ENCODE measurements at regions not wholly inside any gene's neighbourhood (a gene's known extent, or its start where the extent isn't known, plus 50 kb on each side); places are given as distances from the start of the nearest gene placed in this dataset.

DNA sequence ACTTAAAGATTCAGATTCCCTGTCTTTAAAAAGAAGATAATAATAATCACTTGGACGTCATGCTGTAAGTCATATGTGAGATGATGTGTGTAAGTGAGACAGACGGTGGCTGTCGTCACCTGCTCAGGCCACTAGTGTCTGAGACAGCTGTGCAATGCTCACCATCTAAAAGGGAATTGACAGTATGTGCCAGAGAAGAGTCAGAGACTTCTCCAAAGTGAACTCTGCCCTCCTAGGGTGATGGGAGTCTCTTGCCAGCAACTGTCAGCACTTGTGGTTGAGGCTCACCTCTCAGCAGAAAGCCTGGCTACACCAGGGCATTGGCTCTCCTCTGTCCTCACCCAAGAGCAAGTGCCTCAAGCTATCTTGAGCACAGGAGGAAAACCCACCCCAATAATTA lies 131.6 kb upstream of the DNAJC10 start:
- Histone ChIP-seq H3K27me3 (no peaks in the 10 kb centered on the region), H3K4me1 (no peaks in the 10 kb centered on the region), H3K36me3 (no peaks in the 10 kb centered on the region), H3K4me3 (no peak overlapping the region), H3K27ac (no peak overlapping the region), H3K9me3 (no peaks in the 10 kb centered on the region), H3K9ac (ENCODE audit: low read depth in 2 of 2, low read length in 2 of 2) (no peak overlapping the region)
- intact Hi-C loops (cut with DNase I), result no loop called here
- TF ChIP-seq, protein P1, sequence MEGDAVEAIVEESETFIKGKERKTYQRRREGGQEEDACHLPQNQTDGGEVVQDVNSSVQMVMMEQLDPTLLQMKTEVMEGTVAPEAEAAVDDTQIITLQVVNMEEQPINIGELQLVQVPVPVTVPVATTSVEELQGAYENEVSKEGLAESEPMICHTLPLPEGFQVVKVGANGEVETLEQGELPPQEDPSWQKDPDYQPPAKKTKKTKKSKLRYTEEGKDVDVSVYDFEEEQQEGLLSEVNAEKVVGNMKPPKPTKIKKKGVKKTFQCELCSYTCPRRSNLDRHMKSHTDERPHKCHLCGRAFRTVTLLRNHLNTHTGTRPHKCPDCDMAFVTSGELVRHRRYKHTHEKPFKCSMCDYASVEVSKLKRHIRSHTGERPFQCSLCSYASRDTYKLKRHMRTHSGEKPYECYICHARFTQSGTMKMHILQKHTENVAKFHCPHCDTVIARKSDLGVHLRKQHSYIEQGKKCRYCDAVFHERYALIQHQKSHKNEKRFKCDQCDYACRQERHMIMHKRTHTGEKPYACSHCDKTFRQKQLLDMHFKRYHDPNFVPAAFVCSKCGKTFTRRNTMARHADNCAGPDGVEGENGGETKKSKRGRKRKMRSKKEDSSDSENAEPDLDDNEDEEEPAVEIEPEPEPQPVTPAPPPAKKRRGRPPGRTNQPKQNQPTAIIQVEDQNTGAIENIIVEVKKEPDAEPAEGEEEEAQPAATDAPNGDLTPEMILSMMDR (IDR thresholded peaks at IDR 0.05), result no peak
- DNase-seq, result no peak

DNA sequence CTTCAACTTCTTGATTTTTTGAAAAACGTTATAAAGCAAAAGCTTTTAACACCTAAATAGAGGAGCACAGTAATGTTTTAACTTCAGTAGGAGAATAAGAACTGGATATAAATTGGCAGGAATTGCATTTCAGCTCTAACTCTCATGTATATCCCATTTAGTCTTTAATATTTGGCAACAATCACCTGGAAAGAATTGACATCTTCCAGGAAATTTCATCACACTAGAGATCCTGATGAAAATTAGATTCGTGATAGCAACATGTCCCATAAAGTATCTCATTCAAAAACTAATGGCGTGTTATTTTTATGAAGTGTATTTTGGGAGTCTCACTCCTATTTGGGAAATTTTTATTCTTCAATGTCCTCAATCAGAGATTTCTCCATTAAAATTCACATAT lies 131.1 kb upstream of the DNAJC10 start:
- Histone ChIP-seq H3K4me1 (no peaks in the 10 kb centered on the region), H3K4me3 (no peak overlapping the region), H3K9ac (ENCODE audit: low read depth in 2 of 2, low read length in 2 of 2) (no peak overlapping the region), H3K27me3 (no peaks in the 10 kb centered on the region), H3K27ac (no peak overlapping the region), H3K36me3 (no peaks in the 10 kb centered on the region), H3K9me3 (no peaks in the 10 kb centered on the region)
- intact Hi-C loops (cut with DNase I), result no loop called here
- DNase-seq, result no peak
- TF ChIP-seq, protein P1 (IDR thresholded peaks at IDR 0.05), result no peak

DNA sequence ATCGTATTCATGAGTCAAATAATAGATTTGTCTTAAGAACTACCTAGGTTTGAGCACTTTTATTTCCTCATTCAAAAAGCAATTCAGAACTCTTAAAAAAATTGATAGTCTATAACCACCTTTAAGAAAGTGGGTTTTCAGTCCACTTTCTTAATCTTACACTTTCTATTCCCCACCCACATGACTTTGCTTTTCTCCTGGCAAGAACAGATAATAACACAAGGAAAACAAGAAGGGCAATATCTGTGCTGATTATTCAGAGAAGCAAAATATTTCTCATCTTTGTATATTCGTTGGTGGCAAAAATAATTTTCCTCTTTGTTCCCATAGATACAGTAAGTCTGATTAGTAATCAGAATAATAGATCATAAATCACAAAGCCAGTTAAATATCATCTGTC lies 130.6 kb upstream of the DNAJC10 start:
- no peaks in the 10 kb centered on the region for H3K27me3 ChIP-seq
- no peaks in the 10 kb centered on the region for H3K4me1 ChIP-seq
- no peaks in the 10 kb centered on the region for H3K36me3 ChIP-seq
- TF ChIP-seq, protein P1 (IDR thresholded peaks at IDR 0.05), result no peak
- H3K27ac ChIP-seq, result no peak overlapping the region
- H3K4me3 ChIP-seq, result no peak overlapping the region
- intact Hi-C loops (cut with DNase I), result no loop called here
- no peak overlapping the region for H3K9ac ChIP-seq (ENCODE audit: low read depth in 2 of 2, low read length in 2 of 2)
- H3K9me3 ChIP-seq, result no peaks in the 10 kb centered on the region
- DNase-seq, result no peak

DNA sequence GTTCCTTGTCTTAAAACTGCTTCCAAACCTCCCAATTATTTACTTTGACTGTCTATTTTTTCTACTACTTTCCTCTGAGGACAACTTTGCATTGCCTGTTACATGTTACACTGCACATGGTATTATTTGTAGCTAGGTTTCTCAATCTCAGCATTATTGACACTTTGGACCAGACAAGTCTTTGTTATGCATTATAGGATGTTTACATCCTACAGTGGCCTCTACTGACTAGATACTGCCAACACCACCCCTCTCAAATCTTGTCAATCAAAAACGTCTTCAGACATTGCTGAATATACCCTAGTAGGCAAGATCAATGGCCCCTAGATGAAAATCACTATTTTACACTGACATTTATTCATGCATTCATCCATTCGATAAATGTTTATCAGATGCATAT lies 129.6 kb upstream of the DNAJC10 start:
- Histone ChIP-seq H3K36me3 (no peaks in the 10 kb centered on the region), H3K27me3 (no peaks in the 10 kb centered on the region), H3K27ac (no peak overlapping the region), H3K9me3 (no peaks in the 10 kb centered on the region), H3K9ac (ENCODE audit: low read depth in 2 of 2, low read length in 2 of 2) (no peak overlapping the region), H3K4me1 (no peaks in the 10 kb centered on the region), H3K4me3 (no peak overlapping the region)
- TF ChIP-seq, protein P1 (IDR thresholded peaks at IDR 0.05), result no peak
- no peak for DNase-seq
- intact Hi-C loops (cut with DNase I), result no loop called here

DNA sequence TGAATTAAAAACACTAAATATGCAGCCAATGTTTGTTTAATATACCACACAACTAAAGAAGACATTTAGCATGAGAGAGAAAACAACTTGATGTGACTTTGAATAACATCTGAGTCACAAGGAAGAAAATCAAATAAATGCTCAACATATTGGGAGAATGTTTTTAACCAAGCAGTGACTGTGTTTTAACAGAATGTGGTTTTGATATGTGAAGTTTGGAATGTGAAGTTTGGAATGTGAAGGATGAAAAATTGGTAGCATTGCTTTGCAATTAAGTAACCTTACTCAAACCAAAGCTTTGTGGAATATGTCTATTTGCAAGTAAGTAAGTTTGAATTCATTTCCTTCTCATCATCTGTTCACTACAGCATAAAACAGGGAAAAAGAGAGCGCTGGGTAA lies 128.2 kb upstream of the DNAJC10 start:
- DNase-seq, result no peak
- H3K27me3 ChIP-seq, result no peaks in the 10 kb centered on the region
- H3K27ac ChIP-seq, result no peak overlapping the region
- no peak overlapping the region for H3K4me3 ChIP-seq
- intact Hi-C loops (cut with DNase I), result no loop called here
- no peaks in the 10 kb centered on the region for H3K9me3 ChIP-seq
- no peak overlapping the region for H3K9ac ChIP-seq (ENCODE audit: low read depth in 2 of 2, low read length in 2 of 2)
- TF ChIP-seq, protein P1 (IDR thresholded peaks at IDR 0.05), result no peak
- H3K4me1 ChIP-seq, result no peaks in the 10 kb centered on the region
- H3K36me3 ChIP-seq, result no peaks in the 10 kb centered on the region

DNA sequence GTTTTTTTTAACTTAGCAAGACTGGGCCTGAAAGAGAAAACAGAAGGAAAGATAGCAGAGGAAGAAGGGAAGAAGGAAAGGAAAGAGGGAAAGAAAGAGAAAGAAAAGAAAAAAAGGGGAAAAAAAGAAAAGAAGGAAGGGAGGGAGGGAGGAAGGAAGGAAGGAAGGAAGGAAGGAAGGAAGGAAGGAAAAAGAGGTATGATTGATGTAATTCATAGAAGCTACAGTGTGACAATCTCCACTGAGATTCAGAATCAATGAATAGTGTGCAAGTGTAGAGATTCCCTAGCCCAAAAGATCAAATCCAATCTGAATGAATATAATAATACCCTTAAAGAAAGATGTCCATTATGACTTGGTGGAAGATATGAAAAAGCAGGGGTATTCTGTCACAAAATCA lies 126.9 kb upstream of the DNAJC10 start:
- intact Hi-C loops (cut with DNase I), result no loop called here
- no peak for DNase-seq
- no peak overlapping the region for H3K9ac ChIP-seq (ENCODE audit: low read depth in 2 of 2, low read length in 2 of 2)

More for the DNA sequence above, 126.9 kb upstream of the DNAJC10 start:
- no peaks in the 10 kb centered on the region for H3K36me3 ChIP-seq
- no peaks in the 10 kb centered on the region for H3K4me1 ChIP-seq
- H3K27ac ChIP-seq, result no peak overlapping the region
- H3K27me3 ChIP-seq, result no peaks in the 10 kb centered on the region
- H3K9me3 ChIP-seq, result no peaks in the 10 kb centered on the region
- H3K4me3 ChIP-seq, result no peak overlapping the region
- TF ChIP-seq, protein P1 (IDR thresholded peaks at IDR 0.05), result no peak

All from colonic mucosa (tissue), 4 donors.